ENCODE measurements at regions not wholly inside any gene's neighbourhood (a gene's known extent, or its start where the extent isn't known, plus 50 kb on each side); places are given as distances from the start of the nearest gene placed in this dataset.

DNA sequence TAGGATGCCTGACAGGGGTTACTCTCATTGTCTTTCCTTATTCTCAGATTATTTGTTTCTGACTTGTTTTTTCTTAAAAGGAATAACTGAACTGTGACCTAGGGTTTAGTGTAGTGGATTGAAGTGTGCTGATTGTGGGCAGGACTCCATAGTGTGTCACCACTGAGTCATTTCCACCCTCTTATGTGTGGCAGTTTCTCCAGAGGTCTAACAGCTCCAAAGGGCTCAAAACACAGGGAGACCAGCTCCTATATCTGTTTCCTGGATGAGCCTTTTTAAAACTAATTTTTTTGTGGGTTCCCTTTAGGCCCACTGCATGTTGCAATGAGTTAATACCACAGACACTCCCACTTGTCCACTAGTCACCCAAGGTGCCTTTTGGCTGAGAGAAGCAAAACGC, 951.1 kb upstream of the ADGRB3 start:
- no peaks in the 10 kb centered on the region for H3K27me3 ChIP-seq (ENCODE audit: low read length)
- no peak overlapping the region for H3K9ac ChIP-seq (ENCODE audit: low read length)
- H3K27ac ChIP-seq (ENCODE audit: low read length), result peak overlapping the region; percentile 46; the same call in 1 of the 2 replicates
- TF ChIP-seq CTCF (conservative IDR thresholded peaks at IDR 0.05; ENCODE audit: low read depth, low read length) (no peak), EZH2phosphoT487 (IDR thresholded peaks at IDR 0.05; ENCODE audit: borderline replicate concordance, low read length) (no peak), EZH2 (IDR thresholded peaks at IDR 0.05; ENCODE audit: low read length, unreplicated experiment) (no peak)
- ATAC-seq, result peak; percentile 76
- H2AFZ ChIP-seq (ENCODE audit: low read length), result no peak overlapping the region
- no peaks in the 10 kb centered on the region for H4K20me1 ChIP-seq (ENCODE audit: low read length)
- intact Hi-C loops (cut with micrococcal nuclease), result no loop called here
- no peak overlapping the region for H3K4me3 ChIP-seq (ENCODE audit: low read length)
- CTCF ChIA-PET, result no interaction called here
- H3K4me2 ChIP-seq (ENCODE audit: low read length), result peak overlapping the region; percentile 56
- H3K4me1 ChIP-seq (ENCODE audit: insufficient read depth, low read length), result peaks cover 24% of the 10 kb centered on the region
- H3K9me3 ChIP-seq (ENCODE audit: low read length), result no peaks in the 10 kb centered on the region
- H3K79me2 ChIP-seq (ENCODE audit: low read length), result no peaks in the 10 kb centered on the region
- H3F3A ChIP-seq (ENCODE audit: low read length, unreplicated experiment), result peaks cover 4% of the 10 kb centered on the region
- H3K9me2 ChIP-seq (replicated peaks; ENCODE audit: low read length), result no peaks in the 10 kb centered on the region
- POLR2A ChIA-PET (ENCODE audit: unreplicated experiment), result no interaction called here
- peak; percentile 76 for DNase-seq
- H3K36me3 ChIP-seq (ENCODE audit: low read depth, low read length), result no peaks in the 10 kb centered on the region
- no TSS peak for BruUV-seq (replicated peaks)

DNA sequence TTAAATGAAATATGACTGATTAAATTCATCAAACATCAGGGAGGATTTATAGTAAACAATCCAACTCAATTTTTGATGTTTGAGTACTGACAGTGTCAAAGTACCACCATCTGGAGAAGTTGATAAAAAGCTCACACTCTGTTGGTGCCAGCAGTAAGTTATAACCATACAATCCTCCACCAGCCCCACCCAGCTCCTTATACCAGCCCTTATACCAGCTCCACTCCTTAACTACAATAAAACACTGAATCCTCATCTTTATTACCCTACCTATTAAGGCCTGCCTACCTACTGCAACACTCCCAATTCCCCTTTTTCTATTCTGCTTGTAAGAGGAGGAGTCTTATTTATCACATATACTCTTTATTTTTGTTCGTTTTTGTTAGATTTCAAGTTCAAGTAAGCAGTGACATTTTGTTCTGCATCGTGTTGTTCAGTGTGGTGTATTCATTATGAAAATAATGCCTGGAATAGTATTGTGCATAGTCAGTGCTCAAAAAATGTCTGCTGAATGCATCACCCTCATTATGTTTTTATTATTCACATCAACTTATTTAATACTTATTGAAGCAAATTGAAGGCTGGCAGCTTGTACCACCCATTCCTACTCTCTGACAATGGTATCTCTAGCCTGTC, 954.7 kb upstream of the ADGRB3 start:
- Histone ChIP-seq H3F3A (ENCODE audit: low read length, unreplicated experiment) (peaks cover 4% of the 10 kb centered on the region), H3K9me2 (replicated peaks; ENCODE audit: low read length) (no peaks in the 10 kb centered on the region), H3K9me3 (ENCODE audit: low read length) (no peaks in the 10 kb centered on the region), H3K9ac (ENCODE audit: low read length) (no peak overlapping the region; the same call in 1 of the 2 replicates), H3K4me3 (ENCODE audit: low read length) (no peak overlapping the region), H3K27ac (ENCODE audit: low read length) (peak overlapping the region; percentile 65), H3K79me2 (ENCODE audit: low read length) (no peaks in the 10 kb centered on the region), H3K4me2 (ENCODE audit: low read length) (peak overlapping the region; percentile 19; the same call in 1 of the 2 replicates), H3K4me1 (ENCODE audit: insufficient read depth, low read length) (peaks cover 43% of the 10 kb centered on the region), H3K27me3 (ENCODE audit: low read length) (no peaks in the 10 kb centered on the region), H2AFZ (ENCODE audit: low read length) (no peak overlapping the region), H4K20me1 (ENCODE audit: low read length) (no peaks in the 10 kb centered on the region), H3K36me3 (ENCODE audit: low read depth, low read length) (no peaks in the 10 kb centered on the region)
- POLR2A ChIA-PET (ENCODE audit: unreplicated experiment), result no interaction called here
- no TSS peak for BruUV-seq (replicated peaks)
- DNase-seq (peak; percentile 3), ATAC-seq (peak; percentile 10; the same call in 1 of the 2 replicates)
- CTCF ChIA-PET, result interaction anchor here (0.6 kb wide), 1 partner anchor 609 kb away, joined by 3 read pairs; no protein-coding TSS in a partner anchor
- intact Hi-C loops (cut with micrococcal nuclease), result no loop called here
- no peak for TF ChIP-seq EZH2phosphoT487 (IDR thresholded peaks at IDR 0.05; ENCODE audit: borderline replicate concordance, low read length)
- TF ChIP-seq CTCF (conservative IDR thresholded peaks at IDR 0.05; ENCODE audit: low read depth, low read length), result no peak
- no peak for TF ChIP-seq EZH2 (IDR thresholded peaks at IDR 0.05; ENCODE audit: low read length, unreplicated experiment)
